ENCODE measurements at regions not wholly inside any gene's neighbourhood (a gene's known extent, or its start where the extent isn't known, plus 50 kb on each side); places are given as distances from the start of the nearest gene placed in this dataset.

DNA sequence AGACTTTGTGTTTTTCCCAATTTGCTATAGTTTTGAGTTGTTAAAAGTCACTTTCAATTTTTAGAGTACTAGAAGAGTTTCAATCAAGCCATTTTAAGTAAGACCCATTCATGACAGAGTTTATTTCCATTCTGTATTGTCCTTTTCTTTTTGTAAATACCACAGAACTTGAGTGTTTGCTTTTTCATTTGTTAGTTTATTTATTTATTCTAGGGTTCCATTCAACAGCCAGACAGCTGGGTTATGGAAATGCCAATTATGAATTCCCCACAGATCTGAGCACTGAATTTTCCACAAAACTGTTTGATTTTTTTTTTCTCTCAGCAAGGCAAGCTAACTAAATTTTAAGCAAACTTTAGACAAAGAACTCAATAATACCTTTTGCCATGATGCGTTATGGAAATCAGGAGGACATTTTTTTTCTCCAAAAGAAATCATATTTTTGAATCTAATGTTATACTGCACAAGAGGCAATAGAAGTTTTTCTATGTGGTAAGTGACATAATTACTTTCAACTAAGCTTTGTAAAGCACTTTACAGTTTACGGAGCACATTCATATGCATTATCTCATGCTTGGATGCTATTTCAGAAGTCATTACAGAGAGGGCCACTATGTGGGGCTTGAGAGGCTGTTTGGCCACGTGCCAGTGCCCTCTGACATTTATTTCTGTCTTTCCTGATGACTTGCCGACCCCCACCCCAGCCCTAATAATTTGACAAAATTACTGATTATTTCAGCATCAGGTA lies 181.5 kb downstream of the VRK1 start:
- ATAC-seq, result no peak
- DNase-seq, result no peak
- intact Hi-C loops (cut with DNase I, micrococcal nuclease), result no loop called here

DNA sequence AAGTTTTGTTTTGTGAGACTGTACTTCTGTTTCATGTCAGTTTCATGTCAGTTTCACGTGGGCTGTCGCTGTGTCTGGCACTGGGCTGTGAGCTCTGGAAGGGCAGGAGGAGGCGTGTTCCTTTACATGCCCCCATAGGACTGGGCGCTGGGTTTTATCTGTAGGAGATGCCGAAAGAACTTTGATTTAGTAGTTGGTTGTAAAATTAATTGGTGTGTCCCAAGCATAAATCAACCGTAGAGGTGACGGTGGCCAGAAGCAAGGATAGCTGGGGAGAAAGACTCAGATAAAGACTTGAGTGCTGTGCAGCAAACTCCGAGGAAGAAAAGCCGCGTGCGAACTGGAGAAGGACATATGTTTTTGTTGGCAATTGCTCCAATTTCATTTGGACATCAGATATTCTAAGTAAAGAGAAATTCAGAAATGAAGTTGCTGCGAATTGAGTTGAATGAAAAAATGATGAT lies 182.5 kb downstream of the VRK1 start:
- no peak for DNase-seq
- intact Hi-C loops (cut with DNase I, micrococcal nuclease), result no loop called here
- ATAC-seq, result no peak

DNA sequence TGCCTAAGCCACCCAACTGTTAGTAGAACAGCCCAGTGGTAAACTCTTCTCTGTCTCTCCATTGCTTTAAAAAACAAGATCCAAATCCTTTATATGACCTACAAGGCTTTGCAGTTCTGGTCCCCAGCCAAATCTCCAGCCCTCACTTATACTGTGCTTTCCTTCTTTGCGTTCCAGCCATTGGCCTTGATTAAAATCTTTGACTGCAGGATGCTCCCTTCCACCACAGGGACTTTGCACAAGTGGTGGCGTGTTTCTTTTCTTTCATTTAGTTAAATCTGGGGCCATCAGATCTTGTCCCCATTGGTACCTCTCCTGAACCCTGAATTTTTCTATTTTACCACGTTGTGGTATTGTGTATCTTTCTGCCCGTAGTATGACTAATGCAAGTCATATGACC lies 183.7 kb downstream of the VRK1 start:
- intact Hi-C loops (cut with DNase I, micrococcal nuclease), result no loop called here
- ATAC-seq, result no peak
- DNase-seq, result no peak

- intact Hi-C loops (cut with DNase I, micrococcal nuclease), result no loop called here
- DNase-seq, result no peak
- no peak for ATAC-seq
These were observed 189.3 kb downstream of the VRK1 start for GRCh38 chr14:96986256-96987085.

GRCh38 chr14:96987086-96987474 lies 189.9 kb downstream of the VRK1 start:
- intact Hi-C loops (cut with DNase I, micrococcal nuclease), result no loop called here
- DNase-seq, result no peak
- ATAC-seq, result no peak

DNA sequence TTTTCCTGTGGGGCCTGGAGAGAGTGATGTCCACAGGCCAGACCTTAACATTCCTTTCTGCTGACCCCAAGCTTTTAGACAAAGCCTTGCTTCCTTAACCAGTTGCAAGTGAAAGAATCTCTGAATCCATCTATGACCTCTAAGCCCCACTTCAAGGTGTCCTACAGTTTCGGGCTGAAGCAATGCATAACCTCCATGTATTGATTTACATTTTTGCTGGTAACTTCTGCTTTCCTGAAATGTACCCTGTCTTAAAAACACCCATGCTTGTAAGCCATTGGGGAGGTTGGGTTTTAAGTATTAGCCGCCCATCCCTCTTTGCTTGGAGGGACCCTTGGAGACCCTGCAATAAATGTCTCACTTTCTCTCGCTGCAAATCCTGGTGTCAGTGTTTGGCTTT lies 190.6 kb downstream of the VRK1 start:
- ATAC-seq (no peak), DNase-seq (no peak)
- intact Hi-C loops (cut with DNase I, micrococcal nuclease), result no loop called here

GRCh38 chr14:96989306-96989705 lies 192.1 kb downstream of the VRK1 start:
- no peak for DNase-seq
- no peak for ATAC-seq
- intact Hi-C loops (cut with DNase I, micrococcal nuclease), result no loop called here

GRCh38 chr14:96991226-96991625 lies 194.0 kb downstream of the VRK1 start:
- DNase-seq, result no peak
- intact Hi-C loops (cut with DNase I, micrococcal nuclease), result no loop called here
- no peak for ATAC-seq

GRCh38 chr14:96994999-96995398 lies 197.8 kb downstream of the VRK1 start:
- DNase-seq, result no peak
- ATAC-seq, result no peak
- intact Hi-C loops (cut with DNase I, micrococcal nuclease), result no loop called here

DNA sequence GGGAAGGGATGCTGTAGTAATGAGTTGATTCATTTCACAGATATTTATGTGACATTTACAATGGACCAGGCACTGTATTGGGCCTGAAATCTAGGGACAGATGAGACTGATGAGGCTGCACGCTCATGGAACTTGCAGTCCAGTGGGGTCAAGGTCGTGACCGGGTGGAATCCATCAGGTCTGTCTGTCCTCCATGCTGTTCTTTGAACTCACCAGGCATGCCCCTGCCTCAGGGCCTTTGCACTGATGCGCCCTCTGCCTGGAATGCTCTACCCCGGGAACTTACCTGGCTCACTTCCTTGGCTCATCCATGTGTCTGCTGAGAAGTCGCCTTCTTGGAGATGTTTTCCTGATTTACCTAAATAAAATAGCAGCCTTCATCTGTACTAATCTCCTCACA lies 200.1 kb downstream of the VRK1 start:
- no peak for ATAC-seq
- intact Hi-C loops (cut with DNase I, micrococcal nuclease), result no loop called here
- DNase-seq, result no peak

DNA sequence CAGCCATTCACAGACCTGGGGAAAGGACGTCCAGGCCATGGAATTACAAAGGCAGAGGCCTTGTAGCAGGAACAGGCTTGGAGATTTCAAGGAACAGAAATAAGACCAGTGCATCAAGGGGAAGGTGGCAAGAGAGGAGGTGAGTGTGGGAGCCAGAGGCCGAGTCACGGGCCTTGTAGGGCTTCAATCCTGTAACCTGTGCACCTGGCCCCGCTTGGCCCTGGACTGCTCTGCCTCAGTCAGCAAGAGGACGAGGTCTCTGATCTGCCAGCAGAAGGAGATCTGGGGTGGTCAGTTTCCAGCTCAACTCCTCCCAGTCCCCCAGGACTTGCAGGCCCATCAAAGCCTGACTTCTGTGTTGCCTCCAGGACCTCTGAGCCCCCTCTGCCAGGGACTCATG lies 200.8 kb downstream of the VRK1 start:
- DNase-seq (no peak), ATAC-seq (no peak)
- intact Hi-C loops (cut with DNase I, micrococcal nuclease), result no loop called here

GRCh38 chr14:96999654-97000155 lies 202.5 kb downstream of the VRK1 start:
- ATAC-seq (no peak), DNase-seq (no peak)
- intact Hi-C loops (cut with DNase I, micrococcal nuclease), result no loop called here

DNA sequence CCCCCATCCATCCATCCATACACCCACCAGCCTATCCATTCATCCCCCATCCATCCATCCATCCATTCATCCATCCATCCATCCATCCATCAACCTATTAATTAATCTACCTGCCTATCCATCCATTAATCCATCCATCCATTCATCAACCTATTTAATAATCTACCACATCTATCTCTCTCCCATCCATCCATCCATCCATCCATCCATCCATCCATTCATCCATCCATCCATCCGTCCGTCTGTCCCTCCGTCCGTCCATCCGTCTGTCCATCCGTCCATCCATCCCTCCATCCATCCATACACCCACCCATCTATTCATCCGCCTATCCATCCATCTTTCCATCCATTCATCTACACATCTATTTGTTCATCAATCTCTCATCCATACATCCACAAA lies 205.3 kb downstream of the VRK1 start:
- ATAC-seq, result no peak
- intact Hi-C loops (cut with DNase I, micrococcal nuclease), result no loop called here
- DNase-seq, result no peak

DNA sequence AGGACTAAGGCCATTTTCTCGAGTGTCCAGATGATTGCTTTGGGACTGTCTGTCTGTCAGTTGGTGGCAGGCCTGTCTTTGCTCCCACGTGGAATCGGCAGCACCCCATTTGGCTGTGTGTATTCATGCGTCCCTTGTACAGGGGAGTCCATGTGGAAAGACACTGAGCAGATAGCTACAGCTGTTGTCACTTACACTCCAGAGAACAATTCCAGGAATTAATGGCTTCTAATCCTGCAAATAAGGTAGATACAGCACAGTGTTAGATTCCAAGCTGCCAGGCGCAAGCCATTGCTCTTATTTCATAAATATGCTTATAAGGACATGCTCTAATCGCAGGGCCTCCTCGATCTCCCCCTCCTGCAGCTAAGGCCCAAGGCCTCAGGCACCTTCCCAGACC lies 208.8 kb downstream of the VRK1 start:
- intact Hi-C loops (cut with DNase I, micrococcal nuclease), result no loop called here
- no peak for ATAC-seq
- no peak for DNase-seq

GRCh38 chr14:97010491-97011160 lies 213.4 kb downstream of the VRK1 start:
- DNase-seq (no peak), ATAC-seq (no peak)
- intact Hi-C loops (cut with DNase I, micrococcal nuclease), result no loop called here

- intact Hi-C loops (cut with DNase I, micrococcal nuclease), result no loop called here
- ATAC-seq (no peak), DNase-seq (no peak)
These were observed 216.7 kb downstream of the VRK1 start for GRCh38 chr14:97013878-97014277.

GRCh38 chr14:97021001-97021400 lies 223.8 kb downstream of the VRK1 start:
- intact Hi-C loops (cut with DNase I, micrococcal nuclease), result no loop called here
- no peak for DNase-seq
- ATAC-seq, result no peak

DNA sequence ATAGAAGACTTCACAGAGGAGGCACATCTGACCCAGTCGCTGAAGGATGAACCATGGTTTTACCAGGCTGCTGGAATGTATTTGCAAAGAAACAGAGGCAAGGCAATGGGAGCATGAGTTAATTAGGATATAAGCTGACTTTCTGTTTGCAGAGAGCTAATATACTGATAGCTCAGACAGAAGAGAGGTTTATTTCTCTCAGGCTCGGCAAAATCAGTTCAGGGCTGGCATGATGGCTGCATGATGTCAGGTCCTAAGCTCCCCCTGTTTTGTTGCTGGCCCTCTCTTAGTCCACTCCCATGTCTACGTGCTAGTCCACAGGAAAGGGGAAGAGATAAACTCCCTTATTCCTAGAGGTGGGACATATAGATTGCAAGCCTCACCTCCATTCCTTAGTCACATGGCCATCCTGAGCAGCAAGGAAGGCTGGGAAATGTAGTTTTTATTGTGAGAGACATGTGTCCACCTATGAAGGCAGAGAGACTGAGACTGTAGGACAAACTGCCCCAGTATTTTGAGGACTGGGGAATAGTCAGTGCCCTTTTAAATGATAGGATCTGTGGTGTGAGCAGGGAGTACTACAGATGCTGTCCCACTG lies 224.5 kb downstream of the VRK1 start:
- DNase-seq (no peak), ATAC-seq (no peak)
- intact Hi-C loops (cut with DNase I, micrococcal nuclease), result no loop called here

- no peak for ATAC-seq
- intact Hi-C loops (cut with DNase I, micrococcal nuclease), result no loop called here
- no peak for DNase-seq
These were observed 225.6 kb downstream of the VRK1 start for GRCh38 chr14:97022741-97023140.
